Erythroblast (primary cell): ENCODE measurements at regions not wholly inside any gene's neighbourhood (a gene's known extent, or its start where the extent isn't known, plus 50 kb on each side); places are given as distances from the start of the nearest gene placed in this dataset.

Source experiments
- GATA1 ChIP-seq: IDR thresholded peaks from 2 replicates; pipeline ENCODE4 v1.6.1; 2011; ENCODE audit warnings: low read depth, mild to moderate bottlenecking, control low read depth, low read length, moderate library complexity
- POLR2A ChIP-seq: IDR thresholded peaks from 2 replicates; pipeline ENCODE4 v1.6.1; 2011; ENCODE audit warnings: mild to moderate bottlenecking, low read length

GRCh38 chr17:54785643-54786268 lies 114.9 kb upstream of the TOM1L1 start:
- TF ChIP-seq POLR2A (no peak), GATA1 (no peak)
